B cell (primary cell): ENCODE measurements at regions not wholly inside any gene's neighbourhood (a gene's known extent, or its start where the extent isn't known, plus 50 kb on each side); places are given as distances from the start of the nearest gene placed in this dataset.

Experiments used
- ATAC-seq: fragments of 200-7000 bp; cut with Tn5 transposase; one replicate; pipeline ENCODE4 v1.10.0; 2021; ENCODE audit warnings: low read depth, mild to moderate bottlenecking, moderate number of reproducible peaks, moderate library complexity
- CTCF ChIA-PET: fragments of 350-600 bp; sonication (Branson Sonifier 250); formaldehyde crosslinking; loops from one replicate; lab custom pipeline; 2021; ENCODE audit warnings: antibody characterized with exemption, inconsistent platforms; lab: Charles Lee
- POLR2A ChIA-PET: fragments of 350-600 bp; sonication (Branson Sonifier 250); formaldehyde crosslinking; loops from one replicate; lab custom pipeline; 2021; ENCODE audit warnings: antibody characterized with exemption; lab: Charles Lee
- DNase-seq: peaks from one replicate; pipeline ENCODE4 v3.0.0; 2013
- H2AFZ ChIP-seq: 2 replicates; pipeline ENCODE4 v1.6.1; 2012; ENCODE audit warnings: mild to moderate bottlenecking, low read depth, low read length; ENCODE audit not compliant: insufficient read depth, poor library complexity, severe bottlenecking
- H3K27ac ChIP-seq, 2 donors: 1 replicate in 1 of 2; 2 replicates in 1 of 2; pipeline ENCODE4 v1.5.1; 2012 to 2013; ENCODE audit warnings: low read length in 2 of 2, mild to moderate bottlenecking in 2 of 2, moderate library complexity in 1 of 2
- H3K27me3 ChIP-seq, 4 experiments: fragments of 200-600 bp in 1 of 4; sonication (generic) in 1 of 4; replicated peaks in 1 of 4; 1 replicate in 2 of 4; 2 replicates in 2 of 4; pipeline versions ENCODE4 v1.6.1 to v1.7.0; 2013 to 2016; ENCODE audit warnings: low read length in 3 of 4, mild to moderate bottlenecking in 2 of 4, mixed read lengths in 1 of 4, moderate library complexity in 1 of 4; ENCODE audit not compliant: insufficient read depth in 4 of 4, control insufficient read depth in 3 of 4; ENCODE audit errors: control extremely low read depth in 1 of 4
- H3K36me3 ChIP-seq, 2 experiments: replicated peaks in 1 of 2; 1 replicate in 1 of 2; 2 replicates in 1 of 2; pipeline versions ENCODE4 v1.6.1 to v1.7.1; 2013; ENCODE audit warnings: low read length in 1 of 2; ENCODE audit not compliant: insufficient read depth in 2 of 2, control insufficient read depth in 1 of 2; ENCODE audit errors: control extremely low read depth in 1 of 2, extremely low read depth in 1 of 2
- H3K4me1 ChIP-seq, 2 donors: fragments of 200-600 bp in 1 of 2; sonication (generic) in 1 of 2; 1 replicate in 1 of 2; 2 replicates in 1 of 2; pipeline versions ENCODE4 v1.5.1 to v1.6.1; 2013 to 2017; ENCODE audit warnings: low read length in 2 of 2; ENCODE audit not compliant: control insufficient read depth in 2 of 2, insufficient read depth in 2 of 2
- H3K4me2 ChIP-seq: replicated peaks from 2 replicates; pipeline ENCODE3; 2012; ENCODE audit warnings: mild to moderate bottlenecking, low read depth, low read length; ENCODE audit not compliant: poor library complexity, severe bottlenecking
- H3K4me3 ChIP-seq, 5 experiments: fragments of 200-600 bp in 1 of 5; sonication (generic) in 1 of 5; 1 replicate in 3 of 5; 2 replicates in 2 of 5; pipeline versions ENCODE4 v1.5.1 to v1.7.0; 2011 to 2016; ENCODE audit warnings: low read length in 4 of 5, mild to moderate bottlenecking in 4 of 5, low read depth in 2 of 5, control low read depth in 1 of 5, moderate library complexity in 1 of 5; ENCODE audit not compliant: insufficient read depth in 1 of 5; ENCODE audit errors: control extremely low read depth in 1 of 5, extremely low read depth in 1 of 5
- H3K79me2 ChIP-seq: fragments of 200-600 bp; sonication (generic); one replicate; pipeline ENCODE4 v1.6.0; 2016; ENCODE audit warnings: low read length; ENCODE audit not compliant: control insufficient read depth, insufficient read depth
- H3K9ac ChIP-seq: fragments of 200-600 bp; sonication (generic); 2 replicates; pipeline ENCODE4 v1.6.1; 2017; ENCODE audit warnings: mild to moderate bottlenecking, low read length, moderate library complexity
- H3K9me3 ChIP-seq, 3 donors: one replicate each; pipeline versions ENCODE4 v1.6.1 to v1.7.1; 2013; ENCODE audit warnings: low read length in 2 of 3; ENCODE audit not compliant: control insufficient read depth in 2 of 3, insufficient read depth in 1 of 3; ENCODE audit errors: control extremely low read depth in 1 of 3
- H4K20me1 ChIP-seq: 2 replicates; pipeline ENCODE4 v1.6.0; 2012; ENCODE audit warnings: mild to moderate bottlenecking, low read length; ENCODE audit not compliant: insufficient read depth, control insufficient read depth, poor library complexity, severe bottlenecking
- H3K27ac Mint-ChIP-seq: one replicate; pipeline ENCODE4 v1.8.0; 2021; ENCODE audit warnings: mixed read lengths
- H3K27me3 Mint-ChIP-seq: one replicate; pipeline ENCODE4 v1.8.0; 2021; ENCODE audit warnings: mixed read lengths
- H3K4me1 Mint-ChIP-seq: one replicate; pipeline ENCODE4 v1.8.0; 2021; ENCODE audit warnings: mixed read lengths
- H3K4me3 Mint-ChIP-seq: one replicate; pipeline ENCODE4 v1.8.0; 2021; ENCODE audit warnings: mixed read lengths
- H3K9me3 Mint-ChIP-seq: one replicate; pipeline ENCODE4 v1.8.0; 2022; ENCODE audit warnings: mixed read lengths; ENCODE audit not compliant: insufficient read depth
- CTCF ChIP-seq: fragments of 200-600 bp; IDR thresholded peaks from one replicate; pipeline ENCODE4 v1.8.0; 2022; ENCODE audit warnings: antibody characterized with exemption, mild to moderate bottlenecking
- EZH2 ChIP-seq: IDR thresholded peaks from 2 replicates; pipeline ENCODE4 v1.6.1; 2012; ENCODE audit warnings: borderline replicate concordance, low read depth, mild to moderate bottlenecking, moderate library complexity, low read length; ENCODE audit not compliant: insufficient read depth, poor library complexity, severe bottlenecking
- WGBS: methylation state at CpG from one replicate; pipeline ENCODE4 v1.1.5; 2013; ENCODE audit warnings: missing lambda C conversion rate; ENCODE audit not compliant: insufficient coverage; 5-methylcytosine and 5-hydroxymethylcytosine counted together
- intact Hi-C: fragments of 100-400 bp; cut with micrococcal nuclease; formaldehyde crosslinking; loops from one replicate; pipeline ENCODE4 v1.10.0; 2022

GRCh38 chr13:79626924-79627323, 146.0 kb downstream of the NDFIP2 start:
- H3K9ac ChIP-seq = no peak overlapping the region
- Mint-ChIP-seq H3K4me1 (no peaks in the 10 kb centered on the region), H3K27ac (no peak overlapping the region), H3K4me3 (no peak overlapping the region), H3K27me3 (peaks cover 5% of the 10 kb centered on the region), H3K9me3 (no peaks in the 10 kb centered on the region)
- WGBS = no CpG with 5 or more reads among the region's 6 CpGs
- H4K20me1 ChIP-seq = no peaks in the 10 kb centered on the region
- intact Hi-C loops = no loop called here
- CTCF ChIA-PET = no interaction called here
- no peak overlapping the region for H3K4me2 ChIP-seq
- H3K79me2 ChIP-seq = no peaks in the 10 kb centered on the region
- no peak overlapping the region for H3K4me3 ChIP-seq
- H3K4me1 ChIP-seq = no peaks in the 10 kb centered on the region
- TF ChIP-seq CTCF (no peak), EZH2 (no peak)
- H3K36me3 ChIP-seq = no peaks in the 10 kb centered on the region
- POLR2A ChIA-PET = no interaction called here
- H3K27ac ChIP-seq = no peak overlapping the region
- no peak for DNase-seq
- ATAC-seq = no peak
- no peaks in the 10 kb centered on the region for H3K27me3 ChIP-seq
- H2AFZ ChIP-seq = no peak overlapping the region
- no peaks in the 10 kb centered on the region for H3K9me3 ChIP-seq

GRCh38 chr13:79625517-79625916, 144.6 kb downstream of the NDFIP2 start:
- Mint-ChIP-seq H3K27me3 (peaks cover 7% of the 10 kb centered on the region), H3K9me3 (no peaks in the 10 kb centered on the region), H3K4me3 (no peak overlapping the region), H3K4me1 (no peaks in the 10 kb centered on the region), H3K27ac (no peak overlapping the region)
- TF ChIP-seq EZH2 (no peak), CTCF (no peak)
- Histone ChIP-seq H3K4me1 (no peaks in the 10 kb centered on the region), H4K20me1 (no peaks in the 10 kb centered on the region), H3K9ac (no peak overlapping the region), H3K4me2 (no peak overlapping the region), H3K36me3 (no peaks in the 10 kb centered on the region), H2AFZ (no peak overlapping the region), H3K27ac (no peak overlapping the region), H3K27me3 (peaks cover 0 to under 1% (median 0%) of the 10 kb centered on the region in 4 experiments), H3K79me2 (no peaks in the 10 kb centered on the region), H3K9me3 (no peaks in the 10 kb centered on the region), H3K4me3 (no peak overlapping the region)
- no peak for DNase-seq
- ATAC-seq = no peak
- POLR2A ChIA-PET = no interaction called here
- intact Hi-C loops = no loop called here
- CTCF ChIA-PET = no interaction called here
- 100% methylated on average over 1 of the region's 1 CpG for WGBS
